Nephron (organoid): ENCODE measurements at regions not wholly inside any gene's neighbourhood (a gene's known extent, or its start where the extent isn't known, plus 50 kb on each side); places are given as distances from the start of the nearest gene placed in this dataset.

Source experiments
- H3K27ac Mint-ChIP-seq, 3 experiments: 2 replicates each; pipeline ENCODE4 v1.8.0; 2020; ENCODE audit warnings: mixed read lengths in 3 of 3, mild to moderate bottlenecking in 2 of 3, moderate library complexity in 1 of 3
- H3K27me3 Mint-ChIP-seq: 2 replicates; pipeline ENCODE4 v1.8.0; 2021; ENCODE audit warnings: low read depth, mild to moderate bottlenecking, moderate library complexity, mixed read lengths
- H3K36me3 Mint-ChIP-seq: 2 replicates; pipeline ENCODE4 v1.8.0; 2020; ENCODE audit warnings: low read depth, mixed read lengths
- H3K4me1 Mint-ChIP-seq: 2 replicates; pipeline ENCODE4 v1.8.0; 2020; ENCODE audit warnings: mixed read lengths
- H3K4me3 Mint-ChIP-seq, 3 experiments: 2 replicates each; pipeline ENCODE4 v1.8.0; 2020; ENCODE audit warnings: mild to moderate bottlenecking in 3 of 3, mixed read lengths in 3 of 3, moderate library complexity in 2 of 3
- H3K9me3 Mint-ChIP-seq: 2 replicates; pipeline ENCODE4 v1.8.0; 2020; ENCODE audit warnings: mixed read lengths
- TF ChIP-seq, protein P1 (sequence below), 3 experiments: fragments of 200-600 bp; sonication (generic); IDR thresholded peaks; one replicate each; pipeline ENCODE4 v1.5.0; 2021; ENCODE audit warnings: antibody characterized with exemption in 3 of 3; ENCODE audit not compliant: unreplicated experiment in 3 of 3

GRCh38 chr17:52738791-52739190 is 580.3 kb upstream of the CA10 start:
- H3K4me3 Mint-ChIP-seq = no peak overlapping the region
- H3K27ac Mint-ChIP-seq = no peak overlapping the region
- no peaks in the 10 kb centered on the region for H3K36me3 Mint-ChIP-seq
- TF ChIP-seq, protein P1, sequence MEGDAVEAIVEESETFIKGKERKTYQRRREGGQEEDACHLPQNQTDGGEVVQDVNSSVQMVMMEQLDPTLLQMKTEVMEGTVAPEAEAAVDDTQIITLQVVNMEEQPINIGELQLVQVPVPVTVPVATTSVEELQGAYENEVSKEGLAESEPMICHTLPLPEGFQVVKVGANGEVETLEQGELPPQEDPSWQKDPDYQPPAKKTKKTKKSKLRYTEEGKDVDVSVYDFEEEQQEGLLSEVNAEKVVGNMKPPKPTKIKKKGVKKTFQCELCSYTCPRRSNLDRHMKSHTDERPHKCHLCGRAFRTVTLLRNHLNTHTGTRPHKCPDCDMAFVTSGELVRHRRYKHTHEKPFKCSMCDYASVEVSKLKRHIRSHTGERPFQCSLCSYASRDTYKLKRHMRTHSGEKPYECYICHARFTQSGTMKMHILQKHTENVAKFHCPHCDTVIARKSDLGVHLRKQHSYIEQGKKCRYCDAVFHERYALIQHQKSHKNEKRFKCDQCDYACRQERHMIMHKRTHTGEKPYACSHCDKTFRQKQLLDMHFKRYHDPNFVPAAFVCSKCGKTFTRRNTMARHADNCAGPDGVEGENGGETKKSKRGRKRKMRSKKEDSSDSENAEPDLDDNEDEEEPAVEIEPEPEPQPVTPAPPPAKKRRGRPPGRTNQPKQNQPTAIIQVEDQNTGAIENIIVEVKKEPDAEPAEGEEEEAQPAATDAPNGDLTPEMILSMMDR (IDR thresholded peaks at IDR 0.05; ENCODE audit: unreplicated experiment in 3 of 3) = no peak
- peaks cover 3% of the 10 kb centered on the region for H3K27me3 Mint-ChIP-seq
- H3K9me3 Mint-ChIP-seq = no peaks in the 10 kb centered on the region
- H3K4me1 Mint-ChIP-seq = peaks cover 16% of the 10 kb centered on the region

GRCh38 chr17:52737071-52737470 is 578.6 kb upstream of the CA10 start:
- TF ChIP-seq, protein P1 (IDR thresholded peaks at IDR 0.05; ENCODE audit: unreplicated experiment in 3 of 3) = no peak
- H3K27ac Mint-ChIP-seq = no peak overlapping the region
- no peak overlapping the region for H3K4me3 Mint-ChIP-seq
- H3K9me3 Mint-ChIP-seq = no peaks in the 10 kb centered on the region
- H3K36me3 Mint-ChIP-seq = no peaks in the 10 kb centered on the region
- H3K4me1 Mint-ChIP-seq = peaks cover 16% of the 10 kb centered on the region
- H3K27me3 Mint-ChIP-seq = no peaks in the 10 kb centered on the region

DNA sequence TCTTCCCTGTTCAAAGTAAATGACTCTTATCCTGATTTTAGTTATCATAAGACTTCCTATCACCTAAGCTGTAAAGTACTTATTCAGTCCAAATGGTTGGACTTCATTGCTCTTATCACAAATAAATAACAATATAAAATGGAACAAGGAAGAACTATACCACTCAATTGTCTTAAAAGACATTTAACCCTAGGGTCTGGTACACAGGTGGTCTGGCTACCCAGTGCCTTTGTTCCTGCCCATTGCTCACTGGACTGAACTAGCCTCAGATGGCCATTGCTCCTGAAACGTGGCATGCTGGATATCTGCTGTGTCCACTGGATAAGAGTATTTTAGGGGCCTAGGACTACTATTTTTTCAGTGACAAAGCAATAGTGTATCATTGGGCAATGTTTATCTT is 574.3 kb upstream of the CA10 start:
- H3K4me1 Mint-ChIP-seq = peaks cover 8% of the 10 kb centered on the region
- H3K27ac Mint-ChIP-seq = no peak overlapping the region
- TF ChIP-seq, protein P1 (IDR thresholded peaks at IDR 0.05; ENCODE audit: unreplicated experiment in 3 of 3) = no peak
- H3K4me3 Mint-ChIP-seq = no peak overlapping the region
- no peaks in the 10 kb centered on the region for H3K36me3 Mint-ChIP-seq
- no peaks in the 10 kb centered on the region for H3K27me3 Mint-ChIP-seq
- no peaks in the 10 kb centered on the region for H3K9me3 Mint-ChIP-seq

GRCh38 chr17:52724578-52724977 is 566.1 kb upstream of the CA10 start:
- no peak overlapping the region for H3K27ac Mint-ChIP-seq
- H3K27me3 Mint-ChIP-seq = no peaks in the 10 kb centered on the region
- H3K4me1 Mint-ChIP-seq = no peaks in the 10 kb centered on the region
- TF ChIP-seq, protein P1 (IDR thresholded peaks at IDR 0.05; ENCODE audit: unreplicated experiment in 3 of 3) = no peak
- H3K4me3 Mint-ChIP-seq = no peak overlapping the region
- H3K9me3 Mint-ChIP-seq = no peaks in the 10 kb centered on the region
- H3K36me3 Mint-ChIP-seq = no peaks in the 10 kb centered on the region

DNA sequence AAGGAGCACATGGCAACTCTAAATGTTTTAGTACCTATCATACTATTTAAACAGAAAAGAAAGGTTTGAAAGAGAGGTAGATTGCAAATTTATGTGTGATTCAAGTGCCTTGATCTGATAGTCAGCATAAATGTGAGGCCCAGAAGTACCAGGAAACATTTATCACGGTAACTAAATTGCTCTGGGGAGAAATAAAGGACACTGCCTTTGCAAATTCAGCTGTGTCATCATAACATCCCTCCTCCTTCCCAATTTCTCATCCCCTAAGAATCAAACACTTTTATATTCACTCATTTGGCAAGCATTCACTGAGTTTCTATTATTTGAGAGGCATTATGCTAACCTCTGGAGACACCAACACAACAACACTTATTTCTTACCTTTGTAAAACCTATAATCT is 563.4 kb upstream of the CA10 start:
- Mint-ChIP-seq H3K9me3 (no peaks in the 10 kb centered on the region), H3K27me3 (no peaks in the 10 kb centered on the region), H3K4me1 (no peaks in the 10 kb centered on the region), H3K36me3 (no peaks in the 10 kb centered on the region), H3K4me3 (no peak overlapping the region), H3K27ac (no peak overlapping the region)
- TF ChIP-seq, protein P1 (IDR thresholded peaks at IDR 0.05; ENCODE audit: unreplicated experiment in 3 of 3) = no peak

DNA sequence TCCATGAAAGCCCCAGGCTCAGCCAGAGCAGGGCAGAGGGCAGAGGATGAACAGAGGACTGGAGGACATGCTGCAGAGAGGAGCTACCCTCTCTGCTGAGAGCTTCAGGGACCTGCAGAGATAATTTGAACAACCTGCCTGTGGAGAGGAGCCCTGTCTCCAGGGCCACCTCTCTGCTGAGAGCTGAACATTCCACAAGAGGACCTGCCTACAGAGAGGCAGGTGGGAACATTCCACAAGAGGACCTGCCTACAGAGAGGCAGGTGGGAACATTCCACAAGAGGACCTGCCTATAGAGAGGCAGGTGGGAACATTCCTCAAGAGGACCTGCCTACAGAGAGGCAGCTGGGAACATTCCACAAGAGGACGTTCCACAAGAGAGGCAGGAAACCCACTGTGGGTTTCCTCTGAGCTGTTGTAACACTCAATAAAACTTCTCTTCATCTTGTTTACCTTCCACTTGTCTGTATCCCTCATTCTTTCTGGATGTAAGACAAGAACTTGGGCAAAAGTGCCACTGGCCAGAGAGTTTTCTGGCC is 551.9 kb upstream of the CA10 start:
- Mint-ChIP-seq H3K4me3 (no peak overlapping the region), H3K9me3 (no peaks in the 10 kb centered on the region), H3K27ac (no peak overlapping the region), H3K4me1 (no peaks in the 10 kb centered on the region), H3K36me3 (no peaks in the 10 kb centered on the region), H3K27me3 (no peaks in the 10 kb centered on the region)
- TF ChIP-seq, protein P1 (IDR thresholded peaks at IDR 0.05; ENCODE audit: unreplicated experiment in 3 of 3) = no peak
